ENCODE measurements at regions not wholly inside any gene's neighbourhood (a gene's known extent, or its start where the extent isn't known, plus 50 kb on each side); places are given as distances from the start of the nearest gene placed in this dataset.

DNA sequence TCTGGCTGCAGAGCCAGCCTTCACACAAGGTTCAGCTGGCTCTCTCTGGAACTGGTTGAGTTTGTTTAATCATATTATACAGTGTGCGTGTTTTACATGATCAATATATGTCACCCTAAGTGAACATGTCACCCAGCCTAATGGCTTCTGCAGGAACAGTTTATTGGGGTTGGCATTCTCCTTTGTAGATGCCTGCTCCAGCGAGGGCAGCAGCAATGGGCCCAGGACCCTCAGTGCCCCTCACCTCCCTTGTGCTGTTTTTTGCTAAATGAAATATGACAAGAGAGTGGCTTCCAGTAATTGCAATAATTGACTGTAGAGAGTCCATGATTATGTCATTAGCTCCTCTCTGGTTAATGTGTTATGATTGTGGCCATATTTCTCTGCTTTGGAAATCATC, 387.2 kb downstream of the TMEM114 start:
- no peak for DNase-seq (ENCODE audit: low read depth)
- H3K27me3 ChIP-seq (ENCODE audit: control insufficient read depth, insufficient read depth, low read length), result no peaks in the 10 kb centered on the region
- no peaks in the 10 kb centered on the region for H3K36me3 ChIP-seq (ENCODE audit: control insufficient read depth, insufficient read depth, low read length)
- no peak overlapping the region for H3K4me3 ChIP-seq (ENCODE audit: low read depth, low read length)
- TF ChIP-seq CTCF (IDR thresholded peaks at IDR 0.05; ENCODE audit: insufficient read depth, low read length, poor library complexity, severe bottlenecking), result no peak

DNA sequence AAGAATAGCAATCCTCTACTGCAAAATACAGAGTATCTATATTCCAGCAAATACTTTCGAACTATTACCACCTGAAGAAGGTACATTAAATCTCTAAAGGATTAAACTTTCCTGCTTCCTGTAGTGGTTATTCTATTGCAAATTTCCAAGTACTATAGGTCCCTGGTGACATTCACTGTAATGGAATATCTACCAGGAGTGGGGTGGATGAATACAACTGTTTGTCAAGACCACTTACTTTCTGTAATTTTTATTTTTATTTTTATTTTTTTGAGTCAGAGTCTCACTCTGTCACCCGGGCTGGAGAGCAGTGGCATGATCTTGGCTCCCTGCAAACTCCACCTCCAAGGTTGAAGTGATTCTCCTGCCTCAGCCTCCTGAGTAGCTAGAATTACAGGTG, 389.5 kb downstream of the TMEM114 start:
- Histone ChIP-seq H3K27me3 (ENCODE audit: control insufficient read depth, insufficient read depth, low read length) (no peaks in the 10 kb centered on the region), H3K36me3 (ENCODE audit: control insufficient read depth, insufficient read depth, low read length) (no peaks in the 10 kb centered on the region), H3K4me3 (ENCODE audit: low read depth, low read length) (no peak overlapping the region)
- no peak for TF ChIP-seq CTCF (IDR thresholded peaks at IDR 0.05; ENCODE audit: insufficient read depth, low read length, poor library complexity, severe bottlenecking)
- DNase-seq (ENCODE audit: low read depth), result no peak

DNA sequence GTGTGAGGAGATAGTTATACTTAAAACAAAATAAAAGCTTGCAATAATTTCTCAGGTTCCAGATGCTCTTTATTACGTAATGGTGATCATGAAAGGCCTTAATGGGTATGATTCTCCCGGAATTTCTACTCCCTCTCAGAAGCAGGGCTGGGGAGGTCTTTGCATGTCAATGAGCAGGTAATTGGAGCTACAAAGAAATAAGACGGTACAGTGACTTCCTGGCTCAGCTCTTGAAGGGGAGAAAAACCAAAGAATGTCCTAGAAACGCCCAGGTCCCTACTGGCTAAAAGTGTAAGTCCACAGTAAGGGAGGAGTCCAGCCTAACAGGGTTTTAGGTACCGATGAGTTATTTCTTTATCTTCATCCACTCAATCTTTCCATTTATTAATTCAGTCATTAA, 390.9 kb downstream of the TMEM114 start:
- Histone ChIP-seq H3K36me3 (ENCODE audit: control insufficient read depth, insufficient read depth, low read length) (no peaks in the 10 kb centered on the region), H3K4me3 (ENCODE audit: low read depth, low read length) (no peak overlapping the region), H3K27me3 (ENCODE audit: control insufficient read depth, insufficient read depth, low read length) (no peaks in the 10 kb centered on the region)
- no peak for TF ChIP-seq CTCF (IDR thresholded peaks at IDR 0.05; ENCODE audit: insufficient read depth, low read length, poor library complexity, severe bottlenecking)
- no peak for DNase-seq (ENCODE audit: low read depth)

GRCh38 chr16:8194794-8195193, 395.5 kb downstream of the TMEM114 start:
- Histone ChIP-seq H3K36me3 (ENCODE audit: control insufficient read depth, insufficient read depth, low read length) (no peaks in the 10 kb centered on the region), H3K4me3 (ENCODE audit: low read depth, low read length) (no peak overlapping the region), H3K27me3 (ENCODE audit: control insufficient read depth, insufficient read depth, low read length) (no peaks in the 10 kb centered on the region)
- TF ChIP-seq CTCF (IDR thresholded peaks at IDR 0.05; ENCODE audit: insufficient read depth, low read length, poor library complexity, severe bottlenecking), result peak; percentile 8
- no peak for DNase-seq (ENCODE audit: low read depth)

DNA sequence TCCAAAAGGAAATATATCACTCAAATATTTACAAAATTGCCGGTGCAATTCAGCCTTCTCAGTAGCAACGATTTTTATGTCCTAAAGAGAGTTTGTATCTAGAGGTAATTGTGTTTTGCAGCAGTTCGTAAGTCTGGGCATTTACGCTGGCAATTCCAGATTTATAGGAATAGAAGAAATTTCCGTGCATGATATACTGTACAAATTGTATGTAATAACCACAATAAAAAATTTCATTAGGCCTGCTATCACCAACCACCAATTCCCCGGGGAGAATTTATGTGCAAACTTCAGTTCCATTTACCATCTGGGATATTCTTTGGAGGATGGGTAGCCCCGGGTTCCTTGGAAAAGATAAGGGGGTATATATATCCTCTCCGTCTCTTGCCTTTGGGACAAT, 401.5 kb downstream of the TMEM114 start:
- Histone ChIP-seq H3K4me3 (ENCODE audit: low read depth, low read length) (no peak overlapping the region), H3K36me3 (ENCODE audit: control insufficient read depth, insufficient read depth, low read length) (no peaks in the 10 kb centered on the region), H3K27me3 (ENCODE audit: control insufficient read depth, insufficient read depth, low read length) (no peaks in the 10 kb centered on the region)
- TF ChIP-seq CTCF (IDR thresholded peaks at IDR 0.05; ENCODE audit: insufficient read depth, low read length, poor library complexity, severe bottlenecking), result no peak
- DNase-seq (ENCODE audit: low read depth), result no peak

- Histone ChIP-seq H3K27me3 (ENCODE audit: control insufficient read depth, insufficient read depth, low read length) (no peaks in the 10 kb centered on the region), H3K4me3 (ENCODE audit: low read depth, low read length) (no peak overlapping the region)
- DNase-seq (ENCODE audit: low read depth), result no peak
Observed at GRCh38 chr16:8187782-8188372, 402.4 kb downstream of the TMEM114 start.

More at GRCh38 chr16:8187782-8188372, 402.4 kb downstream of the TMEM114 start:
- H3K36me3 ChIP-seq (ENCODE audit: control insufficient read depth, insufficient read depth, low read length), result no peaks in the 10 kb centered on the region
- TF ChIP-seq CTCF (IDR thresholded peaks at IDR 0.05; ENCODE audit: insufficient read depth, low read length, poor library complexity, severe bottlenecking), result no peak
